HEK293T (cell line): ENCODE measurements at regions not wholly inside any gene's neighbourhood (a gene's known extent, or its start where the extent isn't known, plus 50 kb on each side); places are given as distances from the start of the nearest gene placed in this dataset.

Experiments
- BHLHE40 ChIP-seq: fragments of 450-650 bp; IDR thresholded peaks from 2 replicates; pipeline ENCODE4 v1.6.1; 2016; ENCODE audit warnings: mild to moderate bottlenecking, moderate library complexity, borderline replicate concordance
- ELF4 ChIP-seq: fragments of 450-650 bp; IDR thresholded peaks from 2 replicates; pipeline ENCODE4 v1.6.1; 2017; ENCODE audit warnings: antibody characterized with exemption
- FOXA1 ChIP-seq: fragments of 450-650 bp; IDR thresholded peaks from 2 replicates; pipeline ENCODE4 v1.6.1; 2016; ENCODE audit warnings: mild to moderate bottlenecking
- FOXM1 ChIP-seq: fragments of 450-650 bp; IDR thresholded peaks from 2 replicates; pipeline ENCODE4 v1.6.1; 2017; ENCODE audit warnings: mild to moderate bottlenecking, borderline replicate concordance
- HDGF ChIP-seq: fragments of 450-650 bp; IDR thresholded peaks from 2 replicates; pipeline ENCODE4 v1.6.1; 2017; ENCODE audit warnings: antibody characterized with exemption, borderline replicate concordance
- SP1 ChIP-seq: fragments of 450-650 bp; IDR thresholded peaks from 2 replicates; pipeline ENCODE4 v1.6.1; 2017
- SUZ12 ChIP-seq: fragments of 450-650 bp; IDR thresholded peaks from 2 replicates; pipeline ENCODE4 v1.6.1; 2016; ENCODE audit warnings: mild to moderate bottlenecking
- TF ChIP-seq, protein P1 (sequence below): fragments of 450-650 bp; IDR thresholded peaks from 2 replicates; pipeline ENCODE4 v1.6.1; 2016

DNA sequence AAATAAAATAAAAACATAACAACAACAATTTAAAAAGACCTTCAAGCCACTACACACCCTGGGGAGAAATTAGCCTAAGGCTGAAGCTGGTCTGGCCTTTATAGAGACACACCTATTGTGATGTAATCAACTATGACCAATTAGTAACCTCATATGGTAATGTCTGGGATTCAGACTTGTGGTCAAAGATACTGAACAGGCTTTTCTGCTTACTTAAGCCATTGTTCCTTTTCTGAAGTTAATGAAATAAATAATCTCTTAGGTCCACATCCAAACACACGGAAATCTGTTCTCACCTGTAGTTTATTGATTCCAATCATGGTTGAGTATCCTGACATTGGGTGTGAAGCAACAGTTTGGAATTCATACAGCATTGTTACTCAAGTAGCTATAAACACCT, 152.5 kb downstream of the PLS3 start:
- no peak for TF ChIP-seq BHLHE40
- no peak for TF ChIP-seq ELF4
- no peak for TF ChIP-seq SUZ12
- TF ChIP-seq, protein P1, sequence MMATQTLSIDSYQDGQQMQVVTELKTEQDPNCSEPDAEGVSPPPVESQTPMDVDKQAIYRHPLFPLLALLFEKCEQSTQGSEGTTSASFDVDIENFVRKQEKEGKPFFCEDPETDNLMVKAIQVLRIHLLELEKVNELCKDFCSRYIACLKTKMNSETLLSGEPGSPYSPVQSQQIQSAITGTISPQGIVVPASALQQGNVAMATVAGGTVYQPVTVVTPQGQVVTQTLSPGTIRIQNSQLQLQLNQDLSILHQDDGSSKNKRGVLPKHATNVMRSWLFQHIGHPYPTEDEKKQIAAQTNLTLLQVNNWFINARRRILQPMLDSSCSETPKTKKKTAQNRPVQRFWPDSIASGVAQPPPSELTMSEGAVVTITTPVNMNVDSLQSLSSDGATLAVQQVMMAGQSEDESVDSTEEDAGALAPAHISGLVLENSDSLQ = no peak
- TF ChIP-seq HDGF = no peak
- no peak for TF ChIP-seq FOXA1
- no peak for TF ChIP-seq SP1
- no peak for TF ChIP-seq FOXM1
